Stimulated activated CD8-positive, alpha-beta memory T cell treated with anti-CD3 and anti-CD28 coated beads, Interleukin-15, amount 100 ng/mL, for 4 hours (primary cell): ENCODE measurements at regions not wholly inside any gene's neighbourhood (a gene's known extent, or its start where the extent isn't known, plus 50 kb on each side); places are given as distances from the start of the nearest gene placed in this dataset.
"Not testable (repeated sequence)": the region's sequence is repeated elsewhere in the genome, so short reads cannot be mapped to it uniquely, and the experiment has no call there.

ENCODE experiments used
- DNase-seq, 2 donors: peaks; one replicate each; pipeline ENCODE4 v3.0.0-alpha.2; 2020; ENCODE audit warnings: low read depth in 2 of 2

- DNase-seq = no peak
These were observed 1122.0 kb upstream of the ALCAM start for GRCh38 chr3:104244680-104245220.

GRCh38 chr3:104245261-104245660 is 1121.4 kb upstream of the ALCAM start:
- no peak for DNase-seq

GRCh38 chr3:104245981-104246380 is 1120.7 kb upstream of the ALCAM start:
- no peak for DNase-seq

DNA sequence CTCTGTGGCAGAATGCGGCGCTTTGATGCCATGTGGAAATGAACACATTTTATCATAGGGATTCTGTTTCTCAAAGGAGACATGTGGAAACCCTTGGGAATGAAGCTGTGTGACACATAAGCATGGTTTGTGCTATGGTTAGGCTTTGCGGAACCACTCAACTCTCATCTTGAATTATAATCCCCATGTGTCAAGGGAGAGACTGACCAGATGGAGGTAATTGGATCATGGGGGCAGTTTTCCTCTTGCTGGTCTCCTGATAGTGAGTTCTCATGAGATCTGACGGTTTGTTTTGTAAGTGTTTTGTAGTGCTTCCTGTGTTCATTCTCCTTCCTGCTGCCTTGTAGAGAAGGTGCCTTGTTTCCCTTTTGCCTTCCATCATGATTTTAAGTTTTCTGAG is 1109.2 kb upstream of the ALCAM start:
- DNase-seq = no peak

DNA sequence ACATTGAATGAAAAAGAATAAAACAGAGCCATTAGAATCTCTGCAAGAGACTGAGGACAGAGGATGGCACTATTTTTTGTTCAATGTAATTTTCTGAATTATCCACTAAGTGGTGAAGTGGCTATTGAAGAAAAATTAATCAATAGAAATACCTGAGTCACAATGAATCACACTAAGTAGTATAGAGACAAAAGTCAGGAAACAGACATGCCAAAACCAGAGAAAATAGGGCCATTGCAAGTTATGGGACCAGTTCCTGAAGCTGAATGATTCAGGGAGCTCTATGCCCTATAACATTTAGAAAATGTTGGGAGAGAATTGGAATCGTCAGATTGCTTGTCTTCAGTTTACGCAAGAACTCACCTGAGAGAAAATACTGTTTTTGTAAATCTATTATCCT is 1103.2 kb upstream of the ALCAM start:
- DNase-seq = no peak

GRCh38 chr3:104266219-104266618 is 1100.5 kb upstream of the ALCAM start:
- DNase-seq = not testable (repeated sequence)

DNA sequence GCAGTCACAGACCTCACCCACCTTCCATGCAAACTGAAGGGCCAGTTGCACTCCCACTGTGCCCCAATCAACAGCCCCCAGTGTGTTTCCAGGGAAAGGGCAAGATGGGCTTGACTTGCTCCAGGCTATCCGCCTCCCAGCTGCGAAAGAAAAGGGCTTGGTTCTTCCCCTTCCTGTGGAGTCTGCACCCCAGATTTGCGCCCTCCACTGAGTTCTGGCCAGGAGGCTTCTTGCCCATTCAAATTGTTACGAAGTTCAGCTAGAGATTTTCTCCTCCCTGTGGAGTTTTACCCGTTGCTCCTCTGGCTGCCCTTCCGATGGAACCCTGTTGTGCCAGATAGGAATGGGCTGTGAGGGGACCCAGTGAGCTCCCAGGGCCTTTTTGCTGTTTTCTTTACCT is 1096.9 kb upstream of the ALCAM start:
- no peak for DNase-seq

DNA sequence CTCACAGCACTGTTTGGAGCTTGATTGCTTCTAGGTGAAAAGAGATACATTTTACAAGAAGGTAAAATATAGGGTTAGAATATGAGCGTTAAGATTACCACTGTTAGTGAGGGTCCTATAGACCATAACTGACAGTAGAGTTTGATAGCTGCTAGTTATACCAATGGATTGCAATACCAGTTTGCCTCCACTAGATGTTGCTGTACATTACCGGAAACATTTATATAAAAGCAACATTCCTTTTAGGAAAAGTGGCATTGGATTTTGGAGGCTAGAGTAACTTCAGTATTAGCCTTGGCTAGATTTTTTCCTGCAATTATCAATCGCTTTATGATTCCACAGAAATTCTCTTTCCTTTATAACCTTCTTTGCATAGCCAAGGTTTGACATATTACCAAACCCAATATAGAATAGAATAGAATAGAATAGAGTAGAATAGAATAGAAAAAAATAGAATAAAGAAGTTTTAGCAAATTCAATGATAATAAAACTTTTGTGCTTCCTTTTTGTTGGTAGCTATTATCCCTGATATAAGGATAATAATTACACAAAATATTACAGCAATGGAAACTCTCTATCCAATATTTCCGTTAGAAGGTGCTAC is 1093.6 kb upstream of the ALCAM start:
- no peak for DNase-seq

GRCh38 chr3:104275199-104275598 is 1091.5 kb upstream of the ALCAM start:
- no peak for DNase-seq

- no peak for DNase-seq
These were observed 1087.1 kb upstream of the ALCAM start for GRCh38 chr3:104279617-104280016.

- no peak for DNase-seq
These were observed 1085.0 kb upstream of the ALCAM start for GRCh38 chr3:104281713-104282112.

- no peak for DNase-seq
These were observed 1080.1 kb upstream of the ALCAM start for GRCh38 chr3:104286645-104287044.

DNA sequence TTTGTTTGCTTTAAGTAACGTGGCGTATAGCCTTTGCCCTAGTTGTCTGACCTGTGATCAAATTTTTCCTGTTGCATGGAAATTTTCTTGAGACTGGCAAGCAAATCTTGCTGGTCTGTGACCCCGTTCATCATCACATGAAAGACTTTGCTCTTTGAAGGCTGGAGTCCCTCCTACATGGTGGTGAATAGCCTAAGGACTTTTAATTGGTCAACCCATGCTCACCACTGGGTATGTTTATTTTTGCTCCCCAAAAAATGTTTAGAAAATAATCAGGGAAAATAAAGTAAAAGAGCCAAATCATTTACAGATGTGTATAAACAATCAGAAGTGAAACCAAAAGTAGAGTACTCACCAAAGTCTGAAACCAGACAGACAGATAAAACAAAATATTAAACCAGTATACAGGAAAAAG is 1075.3 kb upstream of the ALCAM start:
- no peak for DNase-seq

GRCh38 chr3:104291878-104292277 is 1074.8 kb upstream of the ALCAM start:
- no peak for DNase-seq

DNA sequence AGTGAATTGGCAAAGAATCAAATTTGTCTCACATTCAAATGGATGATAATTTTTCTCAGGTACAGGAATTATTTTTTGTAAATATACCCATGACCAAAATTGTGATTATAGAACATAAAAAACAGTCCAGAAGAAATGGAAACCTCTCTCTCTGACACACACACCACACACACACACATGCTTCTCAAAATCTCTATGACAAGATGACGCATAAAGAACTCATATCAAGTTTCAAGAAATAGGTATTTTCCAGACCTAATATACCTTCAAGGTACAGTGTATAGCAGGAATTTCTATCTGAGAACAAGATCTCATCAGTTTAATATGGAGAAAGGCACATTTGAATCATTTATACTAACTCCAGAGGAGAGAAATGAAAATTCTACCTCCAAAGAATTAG is 1069.1 kb upstream of the ALCAM start:
- no peak for DNase-seq

GRCh38 chr3:104298662-104299061 is 1068.0 kb upstream of the ALCAM start:
- no peak for DNase-seq

GRCh38 chr3:104316118-104316517 is 1050.6 kb upstream of the ALCAM start:
- no peak for DNase-seq

GRCh38 chr3:104323226-104323625 is 1043.5 kb upstream of the ALCAM start:
- no peak for DNase-seq

DNA sequence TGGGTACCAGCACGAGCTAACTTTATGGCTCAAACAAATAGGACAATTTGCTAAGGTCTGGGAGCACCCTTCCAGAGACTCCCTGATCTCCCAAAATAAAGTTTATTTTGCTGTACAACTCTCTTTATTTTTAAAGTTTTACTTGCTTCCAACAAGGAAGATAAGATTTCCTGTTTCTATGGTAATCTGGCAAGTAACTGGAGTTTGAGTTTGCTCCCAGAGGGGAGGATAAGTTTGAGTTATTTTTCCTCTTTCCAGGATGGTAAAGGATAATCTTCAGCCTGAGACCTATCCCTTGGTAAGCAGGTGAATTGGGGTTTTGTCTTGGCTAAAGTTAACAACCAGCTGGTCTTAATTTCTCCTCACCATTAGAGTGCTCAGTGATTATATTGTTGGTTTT is 1019.4 kb upstream of the ALCAM start:
- DNase-seq = no peak

DNA sequence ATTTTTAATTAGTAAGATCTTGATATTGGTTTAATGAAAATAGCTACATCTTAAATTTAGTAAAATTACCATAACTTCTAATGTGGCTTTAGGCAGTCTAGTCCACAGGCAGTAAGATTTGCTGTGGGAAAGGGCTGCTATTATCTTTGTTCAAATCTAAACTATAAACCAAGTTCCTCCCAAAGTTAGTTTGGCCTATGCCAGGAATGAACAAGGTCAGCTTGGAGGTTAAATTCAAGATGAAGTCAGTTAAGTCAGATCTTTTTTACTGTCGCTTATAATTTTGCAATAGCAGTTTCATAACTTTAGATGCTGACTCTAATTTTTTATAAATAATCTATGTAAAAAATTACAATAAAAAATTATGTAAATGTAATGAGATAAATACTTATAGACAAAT is 1016.9 kb upstream of the ALCAM start:
- DNase-seq = no peak

DNA sequence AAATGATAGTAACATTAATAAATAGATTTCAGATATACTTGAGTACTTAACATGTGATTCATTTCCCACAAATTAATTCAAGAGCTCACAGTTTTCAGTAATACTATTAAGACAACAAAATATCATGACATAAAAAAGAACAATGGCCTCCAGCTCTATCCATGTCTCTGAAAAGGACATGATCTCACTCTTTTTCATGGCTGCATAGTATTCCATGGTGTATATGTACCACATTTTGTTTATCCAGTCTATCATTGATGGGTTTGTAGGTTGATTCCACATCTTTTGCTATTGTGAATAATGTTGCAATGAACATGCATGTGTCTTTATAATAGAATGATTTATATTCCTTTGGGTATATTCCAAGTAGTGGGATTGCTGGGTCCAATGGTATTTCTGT is 1012.8 kb upstream of the ALCAM start:
- DNase-seq = no peak

DNA sequence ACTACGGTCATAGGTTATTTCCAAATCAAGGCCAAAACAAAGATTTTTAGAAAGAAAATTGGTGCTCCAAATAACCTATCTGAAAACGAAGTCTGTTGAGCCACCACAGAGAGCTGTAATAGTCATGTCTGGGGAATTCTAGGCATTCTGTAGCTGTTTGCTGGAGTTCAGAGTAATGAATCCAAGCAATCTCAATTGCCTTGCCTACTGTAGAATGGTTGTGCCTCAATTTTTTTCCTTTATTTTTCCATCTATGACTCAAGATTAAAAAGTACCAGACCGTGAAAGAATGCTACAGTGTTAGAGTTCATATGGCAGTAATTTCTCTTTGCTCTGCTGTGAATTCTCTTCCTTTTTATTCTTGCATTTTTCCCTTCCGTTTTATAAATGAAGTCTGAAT is 1007.2 kb upstream of the ALCAM start:
- no peak for DNase-seq

GRCh38 chr3:104360038-104360437 is 1006.7 kb upstream of the ALCAM start:
- no peak for DNase-seq

DNA sequence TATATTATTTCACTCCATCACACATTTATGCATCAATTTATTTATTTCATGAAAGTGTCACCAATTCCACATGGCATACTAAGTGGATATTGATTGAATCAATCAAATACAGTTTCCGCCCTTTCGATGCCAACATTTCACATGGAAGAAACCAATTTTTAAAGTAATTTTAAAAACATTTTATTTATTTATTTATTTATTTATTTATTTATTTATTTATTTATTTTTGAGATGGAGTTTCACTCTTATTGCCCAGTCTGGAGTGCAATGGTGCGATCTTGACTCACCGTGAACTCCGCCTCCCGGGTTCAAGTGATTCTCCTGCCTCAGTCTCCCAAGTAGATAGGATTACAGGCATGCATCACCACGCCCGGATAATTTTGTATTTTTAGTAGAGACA is 1005.0 kb upstream of the ALCAM start:
- DNase-seq = not testable (repeated sequence)
